HG02798 (cell line): ENCODE measurements at regions not wholly inside any gene's neighbourhood (a gene's known extent, or its start where the extent isn't known, plus 50 kb on each side); places are given as distances from the start of the nearest gene placed in this dataset.
"Not testable (repeated sequence)": the region's sequence is repeated elsewhere in the genome, so short reads cannot be mapped to it uniquely, and the experiment has no call there.

Experiments used
- ATAC-seq: cut with Tn5 transposase; IDR thresholded peaks from one replicate; pipeline ENCODE4 v1.9.1; 2021; ENCODE audit warnings: mild to moderate bottlenecking; ENCODE audit not compliant: unreplicated experiment, poor library complexity

- ATAC-seq = no peak
Measured at GRCh38 chr2:167803449-167803988, 443.9 kb downstream of the STK39 start.

DNA sequence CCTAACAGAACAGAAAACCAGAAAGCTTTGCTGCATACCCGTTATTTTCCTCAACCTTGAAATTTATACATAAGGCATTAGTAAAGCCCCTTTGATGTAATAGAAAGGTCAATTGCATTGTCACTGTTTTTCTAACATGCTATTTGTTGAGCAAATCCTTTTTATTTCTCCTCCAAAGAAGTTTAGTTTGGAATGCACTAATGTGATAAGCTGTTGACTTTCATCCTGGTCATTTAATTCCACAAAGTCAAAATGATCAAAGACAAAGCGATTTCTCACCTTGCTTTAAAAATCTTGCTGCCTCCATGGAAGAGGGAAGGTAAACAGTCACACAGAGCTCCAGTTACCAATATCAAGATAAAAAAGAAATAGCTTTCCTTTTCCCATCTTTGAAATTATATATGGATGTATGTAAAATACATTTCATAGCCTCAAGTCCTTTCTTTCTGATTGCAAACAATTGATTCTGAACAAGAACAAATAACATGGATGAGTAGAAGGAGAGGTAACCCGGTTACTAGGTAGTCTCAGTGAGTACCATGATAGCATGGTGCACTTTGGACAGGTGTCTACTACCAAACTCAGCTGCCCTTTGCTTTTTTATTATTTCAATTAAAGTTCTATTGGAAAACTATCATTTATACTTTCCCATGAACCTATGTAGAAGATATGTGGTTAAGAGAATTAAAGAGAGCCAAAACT is 452.7 kb downstream of the STK39 start:
- no peak for ATAC-seq

- no peak for ATAC-seq
Measured at GRCh38 chr2:167793725-167794124, 453.7 kb downstream of the STK39 start.

GRCh38 chr2:167792126-167792525 is 455.3 kb downstream of the STK39 start:
- ATAC-seq = no peak

GRCh38 chr2:167790781-167791450 is 456.5 kb downstream of the STK39 start:
- no peak for ATAC-seq

DNA sequence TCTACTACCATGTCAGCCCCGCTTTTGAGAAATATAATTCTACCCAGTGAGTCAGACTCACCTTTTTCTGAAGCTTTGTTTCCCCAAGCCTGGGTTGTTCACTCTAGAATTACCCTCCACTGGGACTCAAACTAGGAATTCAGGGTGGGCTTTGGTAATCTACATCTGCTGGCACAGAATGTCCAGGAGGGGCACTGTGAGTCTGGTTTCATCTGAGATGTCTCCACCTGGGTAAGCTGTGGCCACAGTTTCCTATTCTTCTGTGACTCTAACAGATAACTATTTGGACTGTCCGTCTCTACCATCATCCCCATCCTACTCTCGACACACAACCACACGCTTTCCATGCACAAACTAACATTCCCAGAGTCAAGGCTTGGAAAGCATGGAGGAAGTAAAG is 457.2 kb downstream of the STK39 start:
- ATAC-seq = no peak

DNA sequence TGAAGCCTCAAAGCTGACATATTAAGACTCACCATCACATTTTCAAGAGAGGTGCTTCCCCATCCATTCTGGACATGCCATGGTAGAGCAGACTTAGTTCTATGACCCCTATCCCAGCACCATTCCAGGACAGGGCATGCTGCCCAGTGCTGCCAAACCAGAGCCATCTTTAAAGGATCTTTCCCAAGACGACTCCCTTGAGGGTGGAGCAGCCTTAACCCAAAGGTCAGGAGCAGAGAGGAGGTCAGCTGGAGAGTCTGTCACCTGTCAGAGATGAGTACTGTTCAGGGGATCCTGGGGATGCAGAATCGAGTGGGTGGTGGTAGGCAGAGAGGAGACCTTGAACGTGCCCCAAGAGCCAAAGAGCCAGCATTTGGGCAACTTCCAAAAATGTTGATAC is 459.8 kb downstream of the STK39 start:
- no peak for ATAC-seq

GRCh38 chr2:167787021-167787420 is 460.4 kb downstream of the STK39 start:
- ATAC-seq = no peak

DNA sequence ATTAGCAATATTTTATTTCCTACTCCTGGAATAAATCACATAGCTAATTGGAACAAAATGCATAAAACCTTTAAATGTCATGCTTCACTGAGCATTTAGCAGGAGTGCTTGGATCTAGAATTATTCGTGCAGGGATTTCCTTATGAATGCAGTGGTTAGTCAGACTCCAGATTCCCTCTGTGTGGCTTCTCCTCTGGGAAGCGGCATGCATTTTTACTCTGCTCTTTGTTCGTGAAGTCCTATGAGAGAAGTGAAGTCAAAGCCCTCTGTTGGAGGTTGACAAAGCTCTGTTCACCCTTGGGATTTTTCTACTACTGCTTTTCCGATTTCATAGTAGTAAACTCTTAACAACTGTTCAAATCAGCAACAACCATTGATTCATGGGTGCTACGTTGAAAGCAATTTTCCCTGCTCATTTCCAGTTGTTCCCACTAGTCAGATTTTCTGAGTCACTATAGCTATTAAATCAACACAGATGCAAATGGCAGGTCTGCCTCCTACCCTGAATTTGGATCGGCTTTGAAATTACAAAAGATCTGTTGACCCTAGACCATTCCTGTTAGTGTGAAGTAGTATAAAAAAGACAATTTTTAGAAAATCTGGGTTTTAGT is 461.7 kb downstream of the STK39 start:
- no peak for ATAC-seq

DNA sequence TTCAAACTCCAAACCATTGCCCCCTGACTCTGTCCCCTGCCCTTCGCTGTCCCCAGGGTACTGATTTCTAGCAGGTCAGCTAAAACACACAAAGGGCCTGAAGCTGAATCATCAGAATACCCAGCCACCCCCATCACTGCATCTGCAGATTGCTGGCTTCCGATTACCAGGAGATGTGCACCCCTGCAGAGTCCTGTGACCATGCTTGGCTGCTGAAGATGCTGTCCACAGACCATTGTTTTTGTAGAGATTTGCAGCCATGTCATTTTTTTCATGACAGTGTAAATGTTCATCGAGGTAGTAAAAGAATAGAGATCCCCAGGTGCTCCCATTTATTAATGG is 463.3 kb downstream of the STK39 start:
- ATAC-seq = no peak

DNA sequence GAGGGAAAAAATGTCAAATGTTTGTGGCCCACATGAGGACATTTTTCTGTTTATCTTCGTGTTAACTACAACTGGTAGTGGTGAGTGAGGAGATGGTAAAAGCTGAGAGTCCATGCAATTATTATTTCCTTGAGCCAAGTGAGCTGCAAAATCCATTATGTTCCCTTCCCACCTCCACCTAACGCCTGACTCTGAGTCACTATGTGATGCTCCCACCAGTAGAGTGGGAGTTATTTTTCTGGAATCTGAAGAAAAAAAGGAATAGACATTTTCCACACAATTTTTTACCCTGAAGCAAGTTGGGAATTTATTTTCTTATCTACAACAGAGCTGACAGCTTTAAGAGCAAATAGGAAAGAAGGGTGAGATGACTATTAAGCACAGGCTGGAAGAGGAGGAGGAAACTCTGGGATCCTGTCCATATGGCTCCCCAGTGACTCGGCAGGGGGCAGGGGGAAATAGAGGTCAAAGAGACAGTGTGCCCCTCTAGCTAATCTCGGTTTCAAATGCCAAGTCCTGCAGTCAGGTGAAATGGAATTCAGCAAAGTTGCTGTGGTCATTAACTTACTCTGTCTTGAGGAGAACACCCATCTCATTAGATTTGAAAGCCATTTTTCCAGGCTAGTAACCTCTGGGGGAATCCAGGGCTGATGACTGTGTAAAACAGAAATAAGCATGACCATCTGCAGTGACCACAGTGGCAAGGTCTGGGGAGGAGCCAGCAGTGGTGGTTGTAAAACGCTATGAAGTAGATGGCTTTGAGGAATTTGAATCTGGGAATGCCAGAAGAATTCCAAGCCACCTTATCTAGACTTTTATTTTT is 463.9 kb downstream of the STK39 start:
- no peak for ATAC-seq

DNA sequence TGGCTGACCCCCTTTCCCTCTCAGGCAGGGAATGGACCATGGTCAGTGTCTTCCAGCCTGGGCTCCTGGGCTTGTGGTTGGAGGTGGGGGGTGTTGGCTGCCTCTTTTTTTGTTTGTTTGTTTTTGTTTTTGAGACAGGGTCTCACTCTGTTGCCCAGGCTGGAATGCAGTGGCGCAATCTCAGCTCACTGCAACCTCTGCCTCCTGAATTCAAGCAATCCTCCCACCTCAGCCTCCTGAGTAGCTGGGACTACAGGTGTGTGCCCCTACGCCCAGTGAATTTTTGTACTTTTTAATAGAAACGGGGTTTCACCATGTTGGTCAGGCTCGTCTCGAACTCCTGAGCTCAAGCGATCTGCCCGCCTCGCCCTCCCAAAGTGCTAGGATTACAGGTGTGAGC is 465.8 kb downstream of the STK39 start:
- ATAC-seq = not testable (repeated sequence)

DNA sequence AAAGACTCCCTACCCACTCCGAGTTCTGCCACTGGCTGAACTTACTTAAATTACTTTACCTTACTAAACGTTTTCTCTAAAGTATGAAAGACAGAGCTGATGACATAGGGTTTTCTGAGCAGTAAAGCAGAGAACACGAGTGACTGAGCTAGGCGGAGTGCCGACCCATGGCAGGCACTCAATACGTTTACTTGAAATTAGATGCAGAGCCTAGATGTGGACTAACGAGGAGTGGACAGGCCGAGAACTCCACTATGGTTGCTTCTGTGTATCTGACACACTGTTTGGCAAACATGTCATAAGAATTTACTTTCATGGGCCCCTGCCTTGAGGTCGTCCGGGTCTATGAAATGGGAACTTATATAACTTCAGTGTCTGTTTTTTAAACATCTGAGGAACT is 471.0 kb downstream of the STK39 start:
- ATAC-seq = no peak

- no peak for ATAC-seq
Measured at GRCh38 chr2:167771628-167772027, 475.8 kb downstream of the STK39 start.

DNA sequence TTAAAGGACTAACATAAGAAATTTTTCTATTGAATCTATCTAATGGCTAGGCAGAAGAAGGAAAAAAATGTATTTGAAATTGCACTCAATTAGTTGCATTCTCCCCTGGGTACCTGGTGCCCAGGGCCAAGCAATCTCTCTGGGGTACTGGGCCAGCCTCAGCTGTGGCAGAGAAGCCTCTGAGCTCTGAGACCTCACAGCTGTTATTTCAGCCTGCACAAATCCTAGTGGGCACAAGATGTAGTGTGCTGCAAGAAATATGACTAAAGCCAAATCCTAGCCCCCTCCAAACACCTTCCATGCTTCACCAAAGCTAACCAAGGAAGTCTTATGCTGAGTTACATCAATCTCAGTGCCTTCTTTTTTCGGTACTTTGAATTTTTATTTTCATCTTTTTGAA is 478.4 kb downstream of the STK39 start:
- ATAC-seq = no peak

- no peak for ATAC-seq
Measured at GRCh38 chr2:167767830-167768229, 479.6 kb downstream of the STK39 start.

DNA sequence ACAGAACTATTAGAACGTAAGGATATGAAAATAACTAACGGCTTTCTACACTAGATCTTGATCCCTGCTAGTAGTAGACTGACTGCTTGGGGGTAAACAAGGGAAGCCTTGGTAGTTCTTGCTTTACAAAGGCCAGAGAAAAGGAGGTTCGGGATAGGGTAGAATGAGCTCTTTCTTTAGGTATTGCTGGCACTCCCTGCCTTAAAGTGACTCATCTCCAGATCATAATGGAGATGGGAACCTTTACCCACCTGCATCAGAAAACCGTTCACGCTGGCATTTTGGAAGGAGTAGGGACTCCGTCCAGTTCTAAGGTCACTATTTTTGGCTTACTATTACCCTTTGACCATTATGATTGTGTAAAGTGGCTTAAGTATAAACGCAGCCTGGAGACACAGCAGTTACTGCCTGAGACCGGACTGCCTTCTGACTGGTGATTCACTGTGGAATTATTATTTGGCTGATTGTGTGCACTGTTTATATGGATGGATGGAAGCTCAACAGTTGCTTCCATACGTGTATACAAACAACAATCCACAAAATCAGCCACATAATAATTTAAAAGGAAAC is 482.5 kb downstream of the STK39 start:
- no peak for ATAC-seq

DNA sequence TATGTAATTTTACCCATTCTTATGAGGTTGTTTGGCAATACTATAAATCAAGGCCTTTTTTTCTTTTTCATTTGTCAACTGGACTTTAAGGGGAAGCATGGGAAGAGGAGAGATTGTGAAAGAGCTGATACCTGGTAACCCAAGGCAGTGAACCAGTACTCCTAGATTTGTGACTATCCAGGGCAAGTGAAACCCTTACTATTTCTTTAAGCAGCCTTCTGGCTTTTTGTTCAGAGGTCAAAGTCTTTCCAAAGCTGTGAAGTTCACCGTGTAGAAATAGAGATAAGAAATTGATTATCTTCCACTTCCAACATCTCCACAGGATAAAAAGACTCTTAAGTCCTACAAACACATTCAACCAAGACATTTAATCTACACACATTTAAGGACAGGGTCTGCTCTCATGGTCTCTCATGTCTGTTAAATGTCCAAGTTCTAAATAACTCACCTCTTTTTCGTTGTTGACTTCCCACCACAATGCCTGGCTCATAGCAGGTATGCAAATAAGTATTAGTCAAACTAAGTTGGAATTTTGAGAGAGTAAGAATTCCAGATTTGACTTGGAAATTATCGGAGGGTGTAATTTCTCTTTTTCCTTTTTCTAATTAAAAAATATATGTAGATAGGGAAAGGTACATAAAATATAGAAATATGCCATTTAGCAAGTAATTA is 485.8 kb downstream of the STK39 start:
- no peak for ATAC-seq

GRCh38 chr2:167759531-167759930 is 487.9 kb downstream of the STK39 start:
- ATAC-seq = no peak

DNA sequence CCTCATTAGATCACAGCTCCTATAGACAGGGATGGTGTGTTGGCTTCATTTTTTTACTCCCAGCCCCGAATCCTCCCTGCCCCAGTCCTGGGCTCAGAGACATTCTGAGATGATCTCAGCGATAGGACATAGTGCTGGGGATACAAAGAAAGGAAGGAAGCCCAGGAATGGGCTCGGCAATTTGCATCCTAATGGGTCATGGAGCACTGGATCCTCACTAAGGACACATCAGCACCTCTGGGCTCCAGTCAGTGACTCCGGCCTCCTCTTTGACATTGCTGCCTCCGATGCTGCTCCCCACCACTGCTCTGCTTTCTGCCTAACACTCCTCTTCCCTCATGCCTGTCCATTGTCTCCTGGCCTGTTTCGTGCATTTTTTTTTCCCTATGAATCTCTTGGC is 489.1 kb downstream of the STK39 start:
- ATAC-seq = no peak
